HEK293 (cell line): ENCODE measurements at regions not wholly inside any gene's neighbourhood (a gene's known extent, or its start where the extent isn't known, plus 50 kb on each side); places are given as distances from the start of the nearest gene placed in this dataset.

Source experiments
- CTCF ChIA-PET: fragments of 350-600 bp; formaldehyde crosslinking; extraction: SDS; loops from one replicate; lab custom pipeline; 2021; ENCODE audit warnings: antibody characterized with exemption; lab: Yijun Ruan, JAX
- POLR2A ChIA-PET: fragments of 300-600 bp; formaldehyde crosslinking; extraction: SDS; loops from one replicate; lab custom pipeline; 2020; ENCODE audit warnings: antibody characterized with exemption, inconsistent platforms; lab: Yijun Ruan, JAX
- H3K27ac ChIP-seq: fragments of 200-500 bp; sonication (Bioruptor generic); 2 replicates; pipeline ENCODE4 v1.5.1; 2014; ENCODE audit warnings: low read depth, low read length, control low read depth, inconsistent platforms; ENCODE audit errors: extremely low read depth
- H3K36me3 ChIP-seq, 2 experiments: fragments of 200-500 bp in 1 of 2; sonication (Bioruptor generic) in 1 of 2; 1 replicate in 1 of 2; 2 replicates in 1 of 2; pipeline ENCODE4 v1.5.1; 2014 to 2017; ENCODE audit warnings: inconsistent platforms in 2 of 2, low read length in 2 of 2; ENCODE audit not compliant: control insufficient read depth in 2 of 2, insufficient read depth in 1 of 2
- H3K4me1 ChIP-seq: fragments of 200-500 bp; sonication (Bioruptor generic); 2 replicates; pipeline ENCODE4 v1.5.1; 2014; ENCODE audit warnings: mild to moderate bottlenecking, low read length, inconsistent platforms; ENCODE audit not compliant: control insufficient read depth, insufficient read depth
- H3K4me3 ChIP-seq: 2 replicates; pipeline ENCODE4 v1.5.1; 2011; ENCODE audit warnings: low read depth, mild to moderate bottlenecking, control low read depth, low read length, moderate library complexity
- H3K9me3 ChIP-seq: fragments of 200-500 bp; sonication (Bioruptor generic); 2 replicates; pipeline ENCODE4 v1.5.1; 2014; ENCODE audit warnings: low read depth, low read length, inconsistent platforms; ENCODE audit not compliant: control insufficient read depth, insufficient read depth
- AEBP2 ChIP-seq: fragments of 450-650 bp; formaldehyde crosslinking; IDR thresholded peaks from 2 replicates; pipeline ENCODE4 v1.5.1; 2016; ENCODE audit warnings: missing biosample characterization, missing genetic modification characterization, borderline replicate concordance
- INSM2 ChIP-seq: fragments of 450-650 bp; formaldehyde crosslinking; IDR thresholded peaks from 2 replicates; pipeline ENCODE4 v1.5.1; 2016; ENCODE audit warnings: missing biosample characterization, missing genetic modification characterization
- PRDM4 ChIP-seq: fragments of 450-650 bp; formaldehyde crosslinking; IDR thresholded peaks from 2 replicates; pipeline ENCODE4 v1.5.1; 2017; ENCODE audit warnings: missing biosample characterization, missing genetic modification characterization
- ZBTB20 ChIP-seq: fragments of 450-650 bp; formaldehyde crosslinking; IDR thresholded peaks from 2 replicates; pipeline ENCODE4 v1.5.1; 2016; ENCODE audit warnings: missing biosample characterization, missing genetic modification characterization
- ZBTB21 ChIP-seq: fragments of 450-650 bp; formaldehyde crosslinking; IDR thresholded peaks from 2 replicates; pipeline ENCODE4 v1.5.1; 2017; ENCODE audit warnings: missing biosample characterization, missing genetic modification characterization
- ZBTB44 ChIP-seq: fragments of 450-650 bp; IDR thresholded peaks from 2 replicates; pipeline ENCODE4 v1.5.1; 2018; ENCODE audit warnings: missing biosample characterization, mild to moderate bottlenecking, missing genetic modification characterization
- ZBTB48 ChIP-seq: fragments of 450-650 bp; formaldehyde crosslinking; IDR thresholded peaks from 2 replicates; pipeline ENCODE4 v1.5.1; 2016; ENCODE audit warnings: missing biosample characterization, missing genetic modification characterization
- ZEB2 ChIP-seq: fragments of 450-650 bp; formaldehyde crosslinking; IDR thresholded peaks from 2 replicates; pipeline ENCODE4 v1.5.1; 2016; ENCODE audit warnings: missing biosample characterization, missing genetic modification characterization
- ZNF18 ChIP-seq: fragments of 450-650 bp; formaldehyde crosslinking; IDR thresholded peaks from 2 replicates; pipeline ENCODE4 v1.5.1; 2016; ENCODE audit warnings: missing biosample characterization, missing genetic modification characterization
- ZNF19 ChIP-seq: fragments of 450-650 bp; formaldehyde crosslinking; IDR thresholded peaks from 2 replicates; pipeline ENCODE4; 2016; ENCODE audit warnings: missing biosample characterization, missing genetic modification characterization, low read depth
- ZNF2 ChIP-seq: fragments of 450-650 bp; formaldehyde crosslinking; IDR thresholded peaks from 2 replicates; pipeline ENCODE4 v1.5.1; 2016; ENCODE audit warnings: missing biosample characterization, missing genetic modification characterization
- ZNF221 ChIP-seq: fragments of 450-650 bp; formaldehyde crosslinking; IDR thresholded peaks from 2 replicates; pipeline ENCODE4 v1.5.1; 2017; ENCODE audit warnings: missing biosample characterization, missing genetic modification characterization, borderline replicate concordance
- ZNF239 ChIP-seq: fragments of 450-650 bp; formaldehyde crosslinking; IDR thresholded peaks from 2 replicates; pipeline ENCODE4 v1.5.1; 2016; ENCODE audit warnings: missing biosample characterization, missing genetic modification characterization
- ZNF266 ChIP-seq: fragments of 450-650 bp; formaldehyde crosslinking; IDR thresholded peaks from 2 replicates; pipeline ENCODE4 v1.5.1; 2016; ENCODE audit warnings: missing biosample characterization, missing genetic modification characterization, low read depth
- ZNF280D ChIP-seq: fragments of 450-650 bp; formaldehyde crosslinking; IDR thresholded peaks from 2 replicates; pipeline ENCODE4 v1.5.1; 2016; ENCODE audit warnings: missing biosample characterization, missing genetic modification characterization
- ZNF311 ChIP-seq: fragments of 450-650 bp; formaldehyde crosslinking; IDR thresholded peaks from 2 replicates; pipeline ENCODE4 v1.5.1; 2017; ENCODE audit warnings: missing biosample characterization, missing genetic modification characterization, borderline replicate concordance
- ZNF324 ChIP-seq: fragments of 450-650 bp; formaldehyde crosslinking; IDR thresholded peaks from 2 replicates; pipeline ENCODE4 v1.5.1; 2016; ENCODE audit warnings: missing biosample characterization, missing genetic modification characterization
- ZNF350 ChIP-seq: fragments of 450-650 bp; formaldehyde crosslinking; IDR thresholded peaks from 2 replicates; pipeline ENCODE4 v1.5.0; 2017; ENCODE audit warnings: missing biosample characterization, mild to moderate bottlenecking, missing genetic modification characterization
- ZNF398 ChIP-seq: fragments of 450-650 bp; formaldehyde crosslinking; IDR thresholded peaks from 2 replicates; pipeline ENCODE4 v1.5.1; 2017; ENCODE audit warnings: missing biosample characterization, missing genetic modification characterization
- ZNF549 ChIP-seq: fragments of 450-650 bp; IDR thresholded peaks from 2 replicates; pipeline ENCODE4 v1.5.1; 2018; ENCODE audit warnings: missing biosample characterization, missing genetic modification characterization, mild to moderate bottlenecking, inconsistent platforms, moderate library complexity
- ZNF560 ChIP-seq: fragments of 450-650 bp; formaldehyde crosslinking; IDR thresholded peaks from 2 replicates; pipeline ENCODE4 v1.5.1; 2017; ENCODE audit warnings: missing biosample characterization, missing genetic modification characterization, borderline replicate concordance
- ZNF585B ChIP-seq: fragments of 450-650 bp; formaldehyde crosslinking; IDR thresholded peaks from 2 replicates; pipeline ENCODE4 v1.5.1; 2016; ENCODE audit warnings: missing biosample characterization, missing genetic modification characterization

GRCh38 chr7:125780153-125780552 is 850.5 kb upstream of the POT1 start:
- no peaks in the 10 kb centered on the region for H3K9me3 ChIP-seq
- H3K4me1 ChIP-seq = no peaks in the 10 kb centered on the region
- H3K27ac ChIP-seq = no peak overlapping the region
- POLR2A ChIA-PET = no interaction called here
- no peaks in the 10 kb centered on the region for H3K36me3 ChIP-seq
- TF ChIP-seq ZNF2 (no peak), ZNF18 (tag by site-specific recombination) (no peak), PRDM4 (tag by site-specific recombination) (no peak), ZBTB21 (tag by site-specific recombination) (no peak), INSM2 (tag by site-specific recombination) (no peak), ZNF19 (no peak), ZNF585B (no peak), ZNF549 (tag by site-specific recombination) (no peak), ZNF266 (tag by site-specific recombination) (no peak), ZNF311 (tag by site-specific recombination) (no peak), ZNF239 (tag by site-specific recombination) (no peak), ZNF221 (tag by site-specific recombination) (no peak)
- TF ChIP-seq, all 188 proteins: peak for 0
- CTCF ChIA-PET = no interaction called here
- H3K4me3 ChIP-seq = no peak overlapping the region

GRCh38 chr7:125775317-125775716 is 845.7 kb upstream of the POT1 start:
- ChIA-PET CTCF (no interaction called here), POLR2A (no interaction called here)
- Histone ChIP-seq H3K4me3 (no peak overlapping the region), H3K9me3 (no peaks in the 10 kb centered on the region), H3K4me1 (no peaks in the 10 kb centered on the region), H3K36me3 (no peaks in the 10 kb centered on the region), H3K27ac (no peak overlapping the region)
- TF ChIP-seq AEBP2 (tag by site-specific recombination) (no peak), ZNF398 (tag by site-specific recombination) (no peak), ZNF560 (tag by site-specific recombination) (no peak), ZNF280D (no peak), ZNF585B (no peak), ZEB2 (no peak), ZNF350 (tag by site-specific recombination) (no peak), ZBTB44 (tag by site-specific recombination) (no peak), ZNF324 (no peak), ZBTB48 (tag by site-specific recombination) (no peak), ZBTB20 (no peak)
